Ishikawa (cell line): ENCODE measurements at regions not wholly inside any gene's neighbourhood (a gene's known extent, or its start where the extent isn't known, plus 50 kb on each side); places are given as distances from the start of the nearest gene placed in this dataset.

Source experiments
- CEBPB ChIP-seq: IDR thresholded peaks from 2 replicates; pipeline ENCODE4 v1.6.1; 2012
- CREB1 ChIP-seq: IDR thresholded peaks from 2 replicates; pipeline ENCODE4 v1.6.1; 2012; ENCODE audit warnings: low read depth
- EP300 ChIP-seq: IDR thresholded peaks from 2 replicates; pipeline ENCODE4 v1.6.1; 2012; ENCODE audit warnings: borderline replicate concordance
- FOXM1 ChIP-seq: IDR thresholded peaks from 2 replicates; pipeline ENCODE4 v1.6.1; 2012; ENCODE audit warnings: low read depth, borderline replicate concordance
- MAX ChIP-seq: IDR thresholded peaks from 2 replicates; pipeline ENCODE4 v1.6.1; 2012
- RAD21 ChIP-seq: IDR thresholded peaks from 2 replicates; pipeline ENCODE4 v1.6.1; 2012; ENCODE audit warnings: low read depth
- REST ChIP-seq: IDR thresholded peaks from 2 replicates; pipeline ENCODE4 v1.6.1; 2012; ENCODE audit warnings: low read depth, mild to moderate bottlenecking
- TAF1 ChIP-seq: IDR thresholded peaks from 2 replicates; pipeline ENCODE4 v1.6.1; 2012; ENCODE audit warnings: low read depth, mild to moderate bottlenecking
- TEAD4 ChIP-seq: IDR thresholded peaks from 2 replicates; pipeline ENCODE4 v1.6.1; 2012
- USF1 ChIP-seq: IDR thresholded peaks from 2 replicates; pipeline ENCODE4 v1.6.1; 2012
- YY1 ChIP-seq: IDR thresholded peaks from 2 replicates; pipeline ENCODE4 v1.6.1; 2012; ENCODE audit warnings: low read depth

- TF ChIP-seq EP300 (no peak), TEAD4 (no peak), RAD21 (no peak), CEBPB (no peak), CREB1 (no peak), YY1 (no peak), TAF1 (no peak), MAX (no peak), USF1 (no peak), FOXM1 (no peak), REST (no peak)
These were observed 132.6 kb upstream of the PUDP start for GRCh38 chrX:7280520-7280919.
